ENCODE measurements at regions not wholly inside any gene's neighbourhood (a gene's known extent, or its start where the extent isn't known, plus 50 kb on each side); places are given as distances from the start of the nearest gene placed in this dataset.

DNA sequence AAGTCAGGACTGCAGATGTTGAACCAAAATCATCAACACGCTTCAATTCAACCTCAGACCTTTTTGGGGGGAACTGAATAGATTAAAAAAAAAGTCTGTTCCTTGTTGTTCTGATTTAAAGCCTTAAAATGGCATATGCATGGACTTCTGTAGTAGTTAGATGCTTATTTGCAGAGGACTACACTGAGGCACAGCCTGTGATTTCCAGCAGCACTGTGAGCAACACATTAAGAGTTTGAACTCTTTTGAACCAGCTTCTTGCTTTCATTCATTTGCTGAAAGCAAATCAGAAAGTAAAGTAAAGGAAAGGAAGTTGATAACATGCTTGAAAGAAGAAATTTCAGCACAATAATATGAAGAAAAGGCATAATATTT, 60.7 kb upstream of the DMAC1 start:
- CTCF ChIA-PET (ENCODE audit: low intra/inter-chr PET ratio, low total read pairs): no interaction called here
- H2AFZ ChIP-seq (ENCODE audit: low read length): no peak overlapping the region
- TF ChIP-seq PCBP1 (IDR thresholded peaks at IDR 0.05; ENCODE audit: borderline replicate concordance, low read depth, low read length): no peak
- TF ChIP-seq ZNF841 (CRISPR knock-in tag; IDR thresholded peaks at IDR 0.05; ENCODE audit: borderline replicate concordance): no peak
- no peak for TF ChIP-seq MEIS2 (CRISPR knock-in tag; IDR thresholded peaks at IDR 0.05)
- TF ChIP-seq, protein P1, sequence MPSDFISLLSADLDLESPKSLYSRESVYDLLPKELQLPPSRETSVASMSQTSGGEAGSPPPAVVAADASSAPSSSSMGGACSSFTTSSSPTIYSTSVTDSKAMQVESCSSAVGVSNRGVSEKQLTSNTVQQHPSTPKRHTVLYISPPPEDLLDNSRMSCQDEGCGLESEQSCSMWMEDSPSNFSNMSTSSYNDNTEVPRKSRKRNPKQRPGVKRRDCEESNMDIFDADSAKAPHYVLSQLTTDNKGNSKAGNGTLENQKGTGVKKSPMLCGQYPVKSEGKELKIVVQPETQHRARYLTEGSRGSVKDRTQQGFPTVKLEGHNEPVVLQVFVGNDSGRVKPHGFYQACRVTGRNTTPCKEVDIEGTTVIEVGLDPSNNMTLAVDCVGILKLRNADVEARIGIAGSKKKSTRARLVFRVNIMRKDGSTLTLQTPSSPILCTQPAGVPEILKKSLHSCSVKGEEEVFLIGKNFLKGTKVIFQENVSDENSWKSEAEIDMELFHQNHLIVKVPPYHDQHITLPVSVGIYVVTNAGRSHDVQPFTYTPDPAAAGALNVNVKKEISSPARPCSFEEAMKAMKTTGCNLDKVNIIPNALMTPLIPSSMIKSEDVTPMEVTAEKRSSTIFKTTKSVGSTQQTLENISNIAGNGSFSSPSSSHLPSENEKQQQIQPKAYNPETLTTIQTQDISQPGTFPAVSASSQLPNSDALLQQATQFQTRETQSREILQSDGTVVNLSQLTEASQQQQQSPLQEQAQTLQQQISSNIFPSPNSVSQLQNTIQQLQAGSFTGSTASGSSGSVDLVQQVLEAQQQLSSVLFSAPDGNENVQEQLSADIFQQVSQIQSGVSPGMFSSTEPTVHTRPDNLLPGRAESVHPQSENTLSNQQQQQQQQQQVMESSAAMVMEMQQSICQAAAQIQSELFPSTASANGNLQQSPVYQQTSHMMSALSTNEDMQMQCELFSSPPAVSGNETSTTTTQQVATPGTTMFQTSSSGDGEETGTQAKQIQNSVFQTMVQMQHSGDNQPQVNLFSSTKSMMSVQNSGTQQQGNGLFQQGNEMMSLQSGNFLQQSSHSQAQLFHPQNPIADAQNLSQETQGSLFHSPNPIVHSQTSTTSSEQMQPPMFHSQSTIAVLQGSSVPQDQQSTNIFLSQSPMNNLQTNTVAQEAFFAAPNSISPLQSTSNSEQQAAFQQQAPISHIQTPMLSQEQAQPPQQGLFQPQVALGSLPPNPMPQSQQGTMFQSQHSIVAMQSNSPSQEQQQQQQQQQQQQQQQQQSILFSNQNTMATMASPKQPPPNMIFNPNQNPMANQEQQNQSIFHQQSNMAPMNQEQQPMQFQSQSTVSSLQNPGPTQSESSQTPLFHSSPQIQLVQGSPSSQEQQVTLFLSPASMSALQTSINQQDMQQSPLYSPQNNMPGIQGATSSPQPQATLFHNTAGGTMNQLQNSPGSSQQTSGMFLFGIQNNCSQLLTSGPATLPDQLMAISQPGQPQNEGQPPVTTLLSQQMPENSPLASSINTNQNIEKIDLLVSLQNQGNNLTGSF (CRISPR knock-in tag; IDR thresholded peaks at IDR 0.05): no peak
- TF ChIP-seq, protein P2, sequence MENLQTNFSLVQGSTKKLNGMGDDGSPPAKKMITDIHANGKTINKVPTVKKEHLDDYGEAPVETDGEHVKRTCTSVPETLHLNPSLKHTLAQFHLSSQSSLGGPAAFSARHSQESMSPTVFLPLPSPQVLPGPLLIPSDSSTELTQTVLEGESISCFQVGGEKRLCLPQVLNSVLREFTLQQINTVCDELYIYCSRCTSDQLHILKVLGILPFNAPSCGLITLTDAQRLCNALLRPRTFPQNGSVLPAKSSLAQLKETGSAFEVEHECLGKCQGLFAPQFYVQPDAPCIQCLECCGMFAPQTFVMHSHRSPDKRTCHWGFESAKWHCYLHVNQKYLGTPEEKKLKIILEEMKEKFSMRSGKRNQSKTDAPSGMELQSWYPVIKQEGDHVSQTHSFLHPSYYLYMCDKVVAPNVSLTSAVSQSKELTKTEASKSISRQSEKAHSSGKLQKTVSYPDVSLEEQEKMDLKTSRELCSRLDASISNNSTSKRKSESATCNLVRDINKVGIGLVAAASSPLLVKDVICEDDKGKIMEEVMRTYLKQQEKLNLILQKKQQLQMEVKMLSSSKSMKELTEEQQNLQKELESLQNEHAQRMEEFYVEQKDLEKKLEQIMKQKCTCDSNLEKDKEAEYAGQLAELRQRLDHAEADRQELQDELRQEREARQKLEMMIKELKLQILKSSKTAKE (CRISPR knock-in tag; IDR thresholded peaks at IDR 0.05; ENCODE audit: borderline replicate concordance): no peak
- TF ChIP-seq NFE2L2 (IDR thresholded peaks at IDR 0.05; ENCODE audit: low read length): no peak
- no peak for TF ChIP-seq SOX13 (IDR thresholded peaks at IDR 0.05)
- TF ChIP-seq SOX13 (CRISPR knock-in tag; conservative IDR thresholded peaks at IDR 0.05 in 1 of 2, IDR thresholded peaks at IDR 0.05 in 1 of 2): no peak
- TF ChIP-seq, protein P3, sequence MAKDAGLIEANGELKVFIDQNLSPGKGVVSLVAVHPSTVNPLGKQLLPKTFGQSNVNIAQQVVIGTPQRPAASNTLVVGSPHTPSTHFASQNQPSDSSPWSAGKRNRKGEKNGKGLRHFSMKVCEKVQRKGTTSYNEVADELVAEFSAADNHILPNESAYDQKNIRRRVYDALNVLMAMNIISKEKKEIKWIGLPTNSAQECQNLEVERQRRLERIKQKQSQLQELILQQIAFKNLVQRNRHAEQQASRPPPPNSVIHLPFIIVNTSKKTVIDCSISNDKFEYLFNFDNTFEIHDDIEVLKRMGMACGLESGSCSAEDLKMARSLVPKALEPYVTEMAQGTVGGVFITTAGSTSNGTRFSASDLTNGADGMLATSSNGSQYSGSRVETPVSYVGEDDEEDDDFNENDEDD (CRISPR knock-in tag; IDR thresholded peaks at IDR 0.05; ENCODE audit: borderline replicate concordance): no peak
- TF ChIP-seq ZNF562 (CRISPR knock-in tag; IDR thresholded peaks at IDR 0.05; ENCODE audit: borderline replicate concordance): no peak
- TF ChIP-seq, protein P4, sequence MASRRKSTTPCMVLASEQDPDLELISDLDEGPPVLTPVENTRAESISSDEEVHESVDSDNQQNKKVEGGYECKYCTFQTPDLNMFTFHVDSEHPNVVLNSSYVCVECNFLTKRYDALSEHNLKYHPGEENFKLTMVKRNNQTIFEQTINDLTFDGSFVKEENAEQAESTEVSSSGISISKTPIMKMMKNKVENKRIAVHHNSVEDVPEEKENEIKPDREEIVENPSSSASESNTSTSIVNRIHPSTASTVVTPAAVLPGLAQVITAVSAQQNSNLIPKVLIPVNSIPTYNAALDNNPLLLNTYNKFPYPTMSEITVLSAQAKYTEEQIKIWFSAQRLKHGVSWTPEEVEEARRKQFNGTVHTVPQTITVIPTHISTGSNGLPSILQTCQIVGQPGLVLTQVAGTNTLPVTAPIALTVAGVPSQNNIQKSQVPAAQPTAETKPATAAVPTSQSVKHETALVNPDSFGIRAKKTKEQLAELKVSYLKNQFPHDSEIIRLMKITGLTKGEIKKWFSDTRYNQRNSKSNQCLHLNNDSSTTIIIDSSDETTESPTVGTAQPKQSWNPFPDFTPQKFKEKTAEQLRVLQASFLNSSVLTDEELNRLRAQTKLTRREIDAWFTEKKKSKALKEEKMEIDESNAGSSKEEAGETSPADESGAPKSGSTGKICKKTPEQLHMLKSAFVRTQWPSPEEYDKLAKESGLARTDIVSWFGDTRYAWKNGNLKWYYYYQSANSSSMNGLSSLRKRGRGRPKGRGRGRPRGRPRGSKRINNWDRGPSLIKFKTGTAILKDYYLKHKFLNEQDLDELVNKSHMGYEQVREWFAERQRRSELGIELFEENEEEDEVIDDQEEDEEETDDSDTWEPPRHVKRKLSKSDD (CRISPR knock-in tag; IDR thresholded peaks at IDR 0.05; ENCODE audit: low read depth): no peak
- TF ChIP-seq YEATS2 (CRISPR knock-in tag; IDR thresholded peaks at IDR 0.05; ENCODE audit: borderline replicate concordance): no peak
- TF ChIP-seq POLR2A (IDR thresholded peaks at IDR 0.05; ENCODE audit: insufficient read depth in 1 of 2, low read depth in 2 of 2, low read length in 2 of 2): no peak
- TF ChIP-seq KLF16 (CRISPR knock-in tag; IDR thresholded peaks at IDR 0.05): no peak
- no peak for TF ChIP-seq RELA (CRISPR knock-in tag; IDR thresholded peaks at IDR 0.05)

More for the DNA sequence above, 60.7 kb upstream of the DMAC1 start:
- FAIRE-seq (no peak), ATAC-seq (no peak), DNase-seq (ENCODE audit: low spot score) (no peak)
- BruUV-seq (replicated peaks): no TSS peak
- Histone ChIP-seq H3K27ac (ENCODE audit: extremely low read length, insufficient read depth, low read length) (no peak overlapping the region), H4K20me1 (ENCODE audit: insufficient read depth, low read length) (no peaks in the 10 kb centered on the region), H3K79me2 (ENCODE audit: insufficient read depth, low read length) (no peaks in the 10 kb centered on the region), H3K4me1 (ENCODE audit: insufficient read depth, low read length) (no peaks in the 10 kb centered on the region), H3K4me3 (replicated peaks in 1 of 3; ENCODE audit: insufficient read depth in 1 of 3, low read depth in 2 of 3, low read length in 3 of 3) (no peak overlapping the region), H3K9me3 (ENCODE audit: low read length) (no peaks in the 10 kb centered on the region; the same call in 1 of the 2 replicates), H3K27me3 (ENCODE audit: control insufficient read depth in 1 of 2, insufficient read depth in 2 of 2, low read length in 2 of 2) (no peaks in the 10 kb centered on the region), H3K9ac (ENCODE audit: insufficient read depth, low read depth, low read length) (no peak overlapping the region), H3K4me2 (ENCODE audit: low read depth, low read length) (no peak overlapping the region), H3K36me3 (replicated peaks in 1 of 2; ENCODE audit: control insufficient read depth in 1 of 2, insufficient read depth in 2 of 2, low read length in 2 of 2) (no peaks in the 10 kb centered on the region)
- 10% methylated on average over 1 of the region's 1 CpG for WGBS (ENCODE audit: low lambda C conversion rate)
- intact Hi-C loops (cut with micrococcal nuclease; ENCODE audit: unreplicated experiment): no loop called here
- in situ Hi-C loops (cut with HindIII; ENCODE audit: extremely low pct_ligation_motif_present, low pct_unique_long_range_greater_than_20kb): loop anchor here (25.0 kb wide), 1 partner anchor 98 kb away; no protein-coding TSS in a partner anchor
- POLR2A ChIA-PET: no interaction called here
